ENCODE measurements at regions not wholly inside any gene's neighbourhood (a gene's known extent, or its start where the extent isn't known, plus 50 kb on each side); places are given as distances from the start of the nearest gene placed in this dataset.
"Not testable (repeated sequence)": the region's sequence is repeated elsewhere in the genome, so short reads cannot be mapped to it uniquely, and the experiment has no call there.

GRCh38 chr1:238648751-238649150 lies 737.6 kb upstream of the CHRM3 start:
- no peak for DNase-seq (ENCODE audit: low spot score)

- no peak for DNase-seq (ENCODE audit: low spot score)
Measured at GRCh38 chr1:238648296-238648695, 738.1 kb upstream of the CHRM3 start.

GRCh38 chr1:238647877-238648276 lies 738.5 kb upstream of the CHRM3 start:
- DNase-seq (ENCODE audit: low spot score), result peak; percentile 94

- DNase-seq (ENCODE audit: low spot score), result peak; percentile 8
Measured at GRCh38 chr1:238642231-238642630, 744.1 kb upstream of the CHRM3 start.

DNA sequence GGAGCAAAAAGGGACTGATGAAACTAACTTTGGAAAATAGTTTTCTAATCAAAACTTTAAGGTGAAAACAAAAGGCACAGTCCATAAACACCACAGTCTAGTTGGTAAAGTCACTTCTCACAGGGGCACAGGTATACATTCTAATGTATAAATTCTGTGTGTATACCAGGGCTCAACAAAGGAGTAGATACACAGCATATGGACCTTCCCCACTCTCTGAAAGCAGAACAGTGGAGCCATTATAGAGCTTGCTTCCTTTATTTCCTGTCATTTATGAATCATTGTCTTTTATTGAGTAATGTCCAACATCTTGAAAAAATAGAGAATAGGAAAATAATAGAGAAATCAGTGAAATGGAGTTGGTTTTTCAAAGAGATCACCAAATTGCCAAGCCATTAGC lies 746.5 kb upstream of the CHRM3 start:
- no peak for DNase-seq (ENCODE audit: low spot score)

- no peak for DNase-seq (ENCODE audit: low spot score)
Measured at GRCh38 chr1:238628110-238628509, 737.4 kb upstream of the ZP4 start.

DNA sequence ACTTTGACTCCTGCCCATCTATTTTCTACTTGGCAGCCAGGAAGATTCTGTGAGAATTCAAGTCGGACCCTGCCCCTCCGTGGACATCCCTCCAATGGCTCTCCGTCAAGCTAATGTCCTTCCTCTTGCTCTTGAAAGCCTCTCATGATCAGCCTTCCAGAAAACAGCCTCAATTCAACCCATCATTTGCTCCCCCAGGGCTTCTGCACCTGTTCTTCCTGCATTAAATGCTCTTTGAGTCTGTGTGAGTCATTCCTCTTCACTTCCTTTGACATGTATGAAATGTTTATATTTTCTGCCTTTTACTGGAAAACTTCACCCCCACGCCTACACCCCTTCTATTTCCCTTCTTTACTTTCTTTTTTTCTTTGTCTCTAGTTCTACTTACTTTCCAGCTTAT lies 734.1 kb upstream of the ZP4 start:
- no peak for DNase-seq (ENCODE audit: low spot score)

- no peak for DNase-seq (ENCODE audit: low spot score)
Measured at GRCh38 chr1:238621405-238621804, 730.7 kb upstream of the ZP4 start.

- no peak for DNase-seq (ENCODE audit: low spot score)
Measured at GRCh38 chr1:238619652-238620051, 728.9 kb upstream of the ZP4 start.

DNA sequence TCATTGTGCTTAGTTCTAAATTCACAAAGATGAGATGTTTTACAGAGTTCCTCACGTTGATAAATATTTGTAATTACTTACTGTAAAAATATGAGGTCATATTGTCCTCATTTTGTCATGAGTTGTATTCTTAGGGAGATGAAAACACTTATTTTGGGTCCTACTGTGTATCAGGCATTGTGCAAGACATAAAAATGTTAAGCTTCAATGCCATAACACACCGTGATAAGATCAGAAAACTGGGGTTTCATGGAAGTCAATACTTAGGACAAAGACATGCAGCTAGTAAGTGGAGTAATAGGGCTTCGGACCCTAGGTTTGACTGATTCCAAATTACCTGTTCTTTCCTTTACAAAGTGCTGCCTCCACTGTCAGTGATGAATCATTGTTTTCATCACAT lies 720.7 kb upstream of the ZP4 start:
- DNase-seq (ENCODE audit: low spot score), result no peak

- DNase-seq (ENCODE audit: low spot score), result no peak
Measured at GRCh38 chr1:238608144-238608543, 717.4 kb upstream of the ZP4 start.

GRCh38 chr1:238606896-238607295 lies 716.2 kb upstream of the ZP4 start:
- DNase-seq (ENCODE audit: low spot score), result peak; percentile 18

DNA sequence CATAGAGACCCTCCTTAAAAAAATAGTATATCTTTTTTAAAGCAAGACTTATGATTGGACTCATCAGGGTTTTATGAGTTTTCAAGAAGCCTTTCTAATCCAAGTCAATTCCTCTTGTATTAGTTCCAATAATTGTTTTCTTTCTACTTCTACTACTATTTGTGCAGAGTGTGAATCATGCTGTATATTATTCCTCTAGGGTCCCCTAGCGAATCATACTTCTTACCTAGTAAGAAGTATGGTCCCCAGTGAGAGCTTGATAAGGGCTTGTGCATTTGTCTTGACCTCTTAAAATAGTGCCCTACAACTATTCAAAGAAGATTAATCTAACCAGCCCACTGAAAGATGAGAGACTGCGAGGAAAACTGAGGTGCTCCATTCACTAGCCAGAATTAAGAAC lies 715.7 kb upstream of the ZP4 start:
- DNase-seq (ENCODE audit: low spot score), result no peak

DNA sequence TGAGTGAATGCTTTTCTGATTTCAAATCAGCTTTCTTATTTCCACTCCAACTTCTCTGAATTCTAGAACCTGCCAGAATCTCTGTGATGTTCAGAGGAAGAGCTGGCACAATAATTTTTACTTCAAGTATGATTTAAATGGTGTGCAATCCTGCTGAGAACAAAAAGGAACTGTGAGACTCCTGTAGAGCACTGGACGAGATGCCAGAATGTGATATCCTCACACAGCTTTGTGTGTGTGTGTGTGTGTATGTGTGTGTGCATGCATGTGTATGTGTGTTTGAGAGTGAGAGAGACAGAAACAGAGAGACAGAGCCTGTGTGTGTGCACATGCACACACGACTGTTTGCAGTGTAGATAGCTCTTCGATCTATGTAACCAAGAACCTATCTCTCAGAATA lies 713.6 kb upstream of the ZP4 start:
- no peak for DNase-seq (ENCODE audit: low spot score)

- not testable (repeated sequence) for DNase-seq (ENCODE audit: low spot score)
Measured at GRCh38 chr1:238601604-238602003, 710.9 kb upstream of the ZP4 start.

- no peak for DNase-seq (ENCODE audit: low spot score)
Measured at GRCh38 chr1:238596703-238597102, 706.0 kb upstream of the ZP4 start.

GRCh38 chr1:238592621-238593020 lies 701.9 kb upstream of the ZP4 start:
- DNase-seq (ENCODE audit: low spot score), result peak; percentile 13

DNA sequence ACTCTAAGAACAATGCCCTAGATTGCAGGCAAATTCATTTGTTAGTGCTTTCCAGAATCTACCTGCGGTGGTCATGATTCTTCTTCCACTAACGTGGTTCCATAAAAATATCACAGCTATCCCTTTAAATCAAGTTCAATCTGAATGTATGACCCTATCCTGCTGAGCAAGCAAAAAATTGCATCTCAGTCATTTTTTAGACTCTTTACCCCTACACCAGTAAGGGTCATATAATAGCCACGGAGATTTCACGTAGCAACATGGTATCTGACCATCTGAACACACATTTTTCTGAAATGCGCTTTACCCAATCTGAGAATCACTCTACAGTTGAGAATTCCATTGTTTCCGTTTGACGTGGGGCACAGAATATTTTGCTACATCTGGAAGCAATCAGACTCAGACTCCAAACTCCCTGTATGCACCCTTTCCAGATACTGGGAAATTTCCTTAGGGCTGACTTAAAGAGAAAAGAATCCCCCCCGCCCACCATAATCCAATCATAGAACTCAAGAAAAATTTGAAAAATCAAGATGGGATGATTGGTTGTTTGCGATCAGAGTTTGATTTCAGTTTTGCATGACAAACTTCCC lies 699.2 kb upstream of the ZP4 start:
- DNase-seq (ENCODE audit: low spot score), result no peak

GRCh38 chr1:238582816-238583215 lies 692.1 kb upstream of the ZP4 start:
- DNase-seq (ENCODE audit: low spot score), result peak; percentile 40

DNA sequence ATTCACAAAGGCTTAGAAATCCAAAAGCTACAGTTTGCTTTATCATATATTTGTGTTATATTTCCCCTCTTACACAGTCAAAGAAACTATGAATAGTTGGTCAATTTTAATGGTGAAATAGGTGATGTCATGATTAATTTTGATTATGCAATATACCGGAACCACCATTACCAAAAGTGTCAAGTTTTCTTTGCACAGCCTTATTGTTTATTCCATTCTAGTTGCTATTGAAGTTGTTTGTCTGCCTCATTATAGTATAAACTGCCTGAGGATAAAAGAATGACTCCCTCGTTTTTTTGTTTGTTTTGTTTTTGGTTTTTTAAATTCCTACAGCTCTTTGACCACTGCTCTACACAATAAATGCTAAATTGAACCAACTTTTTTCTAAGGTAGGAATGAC lies 690.6 kb upstream of the ZP4 start:
- no peak for DNase-seq (ENCODE audit: low spot score)

DNA sequence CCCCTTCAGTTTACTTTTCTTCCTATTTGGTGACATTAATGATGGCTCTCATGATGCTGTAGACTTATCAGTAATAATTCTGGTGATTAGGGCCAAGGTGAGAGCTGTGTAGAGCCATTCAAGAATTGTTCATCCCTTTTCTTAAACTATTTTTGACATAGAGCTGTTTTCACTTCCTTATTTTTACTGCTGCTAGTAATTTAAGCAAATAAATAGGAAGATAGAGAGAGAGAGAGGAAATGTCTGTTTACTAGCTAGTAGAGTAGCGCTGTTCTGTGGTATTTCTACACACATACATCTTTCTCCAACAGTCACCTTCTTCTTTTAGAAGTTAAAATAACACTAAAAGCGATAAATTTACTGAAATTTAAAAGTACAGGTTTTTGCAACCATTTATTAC lies 678.0 kb upstream of the ZP4 start:
- no peak for DNase-seq (ENCODE audit: low spot score)

- no peak for DNase-seq (ENCODE audit: low spot score)
Measured at GRCh38 chr1:238562341-238562740, 671.6 kb upstream of the ZP4 start.

- DNase-seq (ENCODE audit: low spot score), result no peak
Measured at GRCh38 chr1:238558746-238559145, 668.0 kb upstream of the ZP4 start.

DNA sequence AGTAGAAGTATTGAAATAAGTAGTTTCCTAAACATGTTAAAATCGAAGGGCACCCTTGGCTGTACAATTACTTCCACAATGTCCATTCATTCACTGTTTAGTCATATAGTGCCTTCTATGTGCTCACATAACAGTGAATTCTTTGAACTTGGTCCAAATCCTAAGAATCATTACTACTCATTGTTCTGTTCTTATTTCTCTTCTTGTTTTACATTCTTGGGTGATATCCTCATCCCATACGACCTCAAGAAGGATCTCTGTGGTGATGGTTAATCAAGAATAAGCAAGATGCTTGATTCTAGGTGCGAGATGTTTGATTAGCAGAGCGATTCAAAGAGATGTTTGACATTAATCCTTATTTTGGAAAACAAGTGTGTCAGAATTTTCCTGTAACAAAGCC lies 667.4 kb upstream of the ZP4 start:
- peak; percentile 87 for DNase-seq (ENCODE audit: low spot score)

DNA sequence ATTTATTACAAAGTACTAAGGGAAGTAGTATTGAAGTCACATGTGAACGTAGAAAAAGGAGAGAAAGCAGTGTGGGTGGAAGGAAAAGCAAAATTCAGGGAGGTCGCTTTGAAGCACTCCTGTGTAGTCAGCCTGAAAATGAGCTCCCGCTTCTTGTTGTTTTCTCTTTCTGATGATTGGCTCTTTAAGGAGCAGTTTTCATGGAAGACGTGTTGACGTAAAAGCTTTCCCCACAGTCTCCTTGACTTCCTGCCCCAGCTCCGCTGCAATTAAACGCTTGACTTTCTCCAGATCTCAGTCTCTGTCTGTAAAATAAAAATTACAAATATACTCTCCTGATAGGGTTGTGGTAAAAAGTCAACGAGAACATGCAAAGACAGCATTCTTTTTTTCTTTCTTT lies 661.5 kb upstream of the ZP4 start:
- DNase-seq (ENCODE audit: low spot score), result peak; percentile 29
